Hematopoietic multipotent progenitor cell treated with erythropoietin and hydrocortisone succinate and interleukin-3 and kit ligand, for 17 days (in vitro differentiated cells): ENCODE measurements at regions not wholly inside any gene's neighbourhood (a gene's known extent, or its start where the extent isn't known, plus 50 kb on each side); places are given as distances from the start of the nearest gene placed in this dataset.
"Not testable (repeated sequence)": the region's sequence is repeated elsewhere in the genome, so short reads cannot be mapped to it uniquely, and the experiment has no call there.

Experiments
- DNase-seq: peaks from one replicate; pipeline ENCODE4 v3.0.0-alpha.2; 2015; ENCODE audit warnings: low spot score

DNA sequence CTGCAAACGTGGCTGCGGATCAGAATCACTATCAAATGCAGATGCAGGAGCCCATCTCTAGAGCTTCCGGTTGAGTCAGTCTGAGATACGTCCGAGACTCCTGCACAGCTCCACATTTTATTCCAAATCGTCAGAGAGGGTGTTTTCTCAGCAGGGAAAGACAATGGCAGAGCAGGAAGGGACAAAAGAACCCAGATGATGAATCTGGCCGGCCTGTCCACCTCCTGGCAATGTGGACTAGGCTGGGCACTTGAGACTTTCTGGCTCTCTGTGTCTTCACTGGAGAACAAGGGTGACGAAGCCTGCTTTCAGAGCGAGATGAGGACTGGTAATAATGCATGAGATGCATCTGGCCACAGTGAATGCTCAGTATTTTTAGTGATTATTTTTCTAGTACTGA lies 255.9 kb upstream of the MYT1L start:
- no peak for DNase-seq

DNA sequence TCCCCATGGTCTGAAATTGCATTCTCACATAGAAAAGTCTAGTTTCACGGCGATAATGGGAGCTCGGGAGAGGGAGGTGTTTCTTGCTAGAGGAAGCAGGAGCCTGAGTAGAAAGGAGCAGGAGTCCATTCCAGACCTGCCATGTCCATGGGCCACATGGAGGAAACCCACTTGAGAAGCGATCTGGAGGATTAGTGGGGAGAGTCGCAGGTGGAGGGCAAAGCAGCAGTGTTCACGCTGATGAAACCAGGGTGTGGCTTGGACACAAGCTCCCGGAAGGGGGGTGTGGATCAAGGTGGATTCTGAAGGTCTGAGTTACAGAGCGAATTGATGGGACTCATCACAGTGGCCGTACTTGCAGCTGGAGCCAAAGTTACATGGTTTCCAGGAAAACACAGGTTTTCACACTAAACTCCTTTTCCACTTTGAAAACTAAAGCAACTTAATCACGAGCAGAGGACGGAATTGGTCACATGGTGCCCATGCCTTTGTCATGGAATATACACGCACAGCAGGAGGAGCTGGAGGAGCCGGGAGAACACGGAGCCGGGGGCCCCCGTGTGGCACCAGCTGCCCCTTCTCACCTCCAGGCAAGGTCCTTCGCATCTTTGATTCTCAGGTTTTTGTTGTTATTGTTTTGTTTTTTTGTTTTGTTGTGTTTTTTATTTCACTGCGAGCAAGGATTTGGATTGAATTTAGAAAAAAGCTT lies 255.1 kb upstream of the MYT1L start:
- DNase-seq = no peak

DNA sequence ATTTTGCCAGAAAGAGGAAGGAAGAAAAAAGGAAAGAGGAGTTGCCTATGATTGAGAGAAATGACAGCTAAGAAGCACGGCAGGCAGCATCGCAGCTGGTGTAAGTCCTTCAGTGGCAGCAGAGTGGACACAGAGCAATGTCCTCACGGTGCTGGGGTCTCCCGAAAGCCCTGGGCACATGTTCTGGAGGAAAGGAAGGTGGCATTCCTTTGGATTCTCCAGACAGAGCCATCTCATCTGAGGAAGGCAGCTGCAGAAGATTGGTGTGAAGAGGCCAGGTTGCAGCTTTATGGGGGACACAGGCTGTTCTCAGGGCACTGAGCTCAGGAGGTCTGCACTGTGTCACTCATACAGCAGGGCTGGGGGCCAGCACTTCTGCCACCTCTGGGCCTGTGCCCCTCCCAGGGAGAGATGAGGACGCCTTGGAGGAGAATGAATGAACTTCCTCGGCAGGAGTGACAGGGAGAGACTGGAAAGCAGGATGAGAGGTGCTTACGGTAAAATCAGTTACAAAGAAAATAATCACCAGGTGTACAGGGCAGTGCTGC lies 252.0 kb upstream of the MYT1L start:
- no peak for DNase-seq

DNA sequence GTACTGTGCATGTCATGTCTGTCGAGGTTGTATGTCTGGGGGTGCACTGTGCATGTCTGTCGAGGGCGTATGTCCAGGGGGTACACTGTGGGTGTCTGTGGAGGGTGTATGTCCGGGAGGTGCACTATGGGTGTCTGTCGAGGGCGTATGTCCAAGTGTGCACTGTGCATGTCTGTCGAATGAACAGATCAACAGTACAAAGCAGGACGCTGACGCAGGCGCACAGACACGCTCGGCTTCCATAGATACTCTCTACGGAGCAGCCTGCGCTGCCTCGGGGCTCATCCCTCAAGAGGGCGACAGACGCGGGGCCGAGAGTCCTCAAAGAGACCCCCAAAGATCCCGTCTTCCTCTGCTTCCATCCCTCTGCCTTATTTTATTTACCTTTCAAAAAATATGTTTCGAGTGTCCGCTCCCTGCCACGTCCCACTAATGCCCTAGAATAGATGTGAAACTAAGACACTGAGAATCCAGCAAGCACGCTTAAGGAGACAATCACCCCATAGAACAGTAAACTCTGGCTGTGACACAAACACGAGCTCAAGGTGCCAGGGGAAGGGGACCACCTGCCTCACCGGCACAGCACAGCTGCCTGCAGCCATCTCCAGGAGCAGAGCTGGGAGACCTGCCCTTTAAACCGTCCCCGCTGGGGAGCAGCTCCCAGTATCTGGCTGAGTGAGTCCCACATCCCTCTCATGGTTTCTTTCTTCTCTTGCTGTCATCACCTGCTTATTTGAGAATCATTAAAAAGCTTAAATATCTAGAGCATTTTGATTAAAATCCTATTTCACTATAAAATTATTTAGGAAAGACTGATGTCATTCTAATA lies 250.5 kb upstream of the MYT1L start:
- no peak for DNase-seq

DNA sequence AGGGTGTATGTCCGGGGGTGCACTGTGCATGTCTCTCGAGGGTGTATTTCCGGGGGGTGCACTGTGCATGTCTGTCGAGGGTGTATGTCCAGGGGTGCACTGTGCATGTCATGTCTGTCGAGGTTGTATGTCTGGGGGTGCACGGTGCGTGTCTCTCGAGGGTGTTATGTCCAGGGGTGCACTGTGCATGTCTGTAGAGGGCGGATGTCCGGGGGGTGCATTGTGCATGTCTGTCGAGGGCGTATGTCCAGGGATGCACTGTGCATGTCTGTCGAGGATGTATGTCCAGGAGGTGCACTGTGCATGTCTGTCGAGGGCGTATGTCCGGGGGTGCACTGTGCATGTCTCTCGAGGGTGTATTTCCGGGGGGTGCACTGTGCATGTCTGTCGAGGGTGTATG lies 249.8 kb upstream of the MYT1L start:
- DNase-seq = not testable (repeated sequence)

DNA sequence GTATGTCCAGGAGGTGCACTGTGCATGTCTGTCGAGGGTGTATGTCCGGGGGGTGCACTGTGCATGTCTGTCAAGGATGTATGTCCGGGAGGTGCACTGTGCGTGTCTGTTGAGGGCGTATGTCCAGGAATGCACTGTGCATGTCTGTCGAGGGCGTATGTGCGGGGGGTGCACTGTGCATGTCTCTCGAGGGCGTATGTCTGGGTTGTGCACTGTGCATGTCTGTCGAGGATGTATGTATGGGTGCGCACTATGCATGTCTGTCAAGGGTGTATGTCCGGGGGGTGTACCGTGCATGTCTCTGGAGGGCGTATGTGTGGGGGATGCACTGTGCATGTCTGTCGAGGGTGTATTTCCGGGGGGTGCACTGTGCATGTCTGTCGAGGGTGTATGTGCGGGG lies 249.3 kb upstream of the MYT1L start:
- DNase-seq = no peak

DNA sequence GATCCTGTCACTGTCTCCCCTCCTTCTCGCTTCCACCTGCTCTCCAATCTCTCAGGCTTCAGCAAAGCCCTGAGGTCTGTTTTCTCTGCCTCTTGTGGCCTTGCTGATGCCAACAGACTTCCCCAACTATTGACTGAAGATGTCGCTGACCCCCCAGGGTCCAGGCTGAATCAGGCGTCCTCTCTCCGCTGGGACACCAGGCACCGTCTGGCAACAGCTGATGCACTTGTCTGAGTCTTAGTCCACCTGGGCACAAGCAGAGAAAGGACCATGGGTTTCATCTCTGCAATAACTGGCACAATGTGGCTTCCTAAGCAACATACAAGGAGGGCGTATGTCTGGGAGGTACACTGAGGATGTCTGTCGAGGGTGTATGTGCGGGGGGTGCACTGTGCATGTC lies 248.7 kb upstream of the MYT1L start:
- no peak for DNase-seq

DNA sequence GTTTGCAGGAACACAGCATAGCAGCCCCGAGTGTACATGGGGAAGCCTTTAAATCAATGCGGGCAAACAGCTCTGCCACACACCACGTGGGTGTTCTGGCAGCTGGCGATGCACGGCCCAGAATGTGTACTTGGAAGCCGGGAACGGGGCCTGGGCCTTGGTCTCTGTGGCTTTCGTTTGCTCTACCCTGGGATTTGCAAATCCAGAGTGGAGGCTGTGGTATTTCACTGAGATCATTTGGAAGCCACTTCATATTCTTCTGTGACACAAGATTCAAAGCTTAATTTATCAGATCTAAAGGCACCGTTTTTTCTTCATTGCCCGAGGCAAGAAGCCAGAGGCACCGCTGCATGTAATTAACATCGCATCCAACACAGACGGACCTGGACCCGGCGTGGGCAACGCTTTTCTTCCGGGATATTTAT lies 246.3 kb upstream of the MYT1L start:
- no peak for DNase-seq

DNA sequence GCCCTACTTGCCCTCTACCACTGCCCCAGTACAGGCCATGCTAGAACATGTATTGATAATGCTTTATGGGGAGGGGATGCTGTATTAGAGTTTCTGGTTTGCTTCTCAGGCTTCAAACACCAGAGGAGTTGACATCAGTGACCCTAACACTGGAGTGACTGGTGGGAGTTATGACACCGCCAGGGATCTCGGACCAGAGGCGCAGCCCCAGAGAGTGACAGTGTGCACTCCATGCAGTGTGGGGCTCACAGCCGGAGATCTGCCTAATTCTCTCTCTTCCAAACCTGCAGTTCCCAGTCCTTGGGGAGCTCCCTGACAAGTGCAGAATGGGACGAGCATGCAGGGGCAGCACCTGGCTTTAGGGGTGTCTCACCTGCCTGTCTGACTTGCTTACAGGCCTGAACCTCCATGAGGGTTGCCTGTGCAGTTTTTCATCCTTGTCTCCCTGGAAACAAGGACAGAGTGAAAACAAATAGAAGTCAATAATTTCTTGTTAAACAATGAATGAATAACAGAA lies 244.9 kb upstream of the MYT1L start:
- DNase-seq = no peak

DNA sequence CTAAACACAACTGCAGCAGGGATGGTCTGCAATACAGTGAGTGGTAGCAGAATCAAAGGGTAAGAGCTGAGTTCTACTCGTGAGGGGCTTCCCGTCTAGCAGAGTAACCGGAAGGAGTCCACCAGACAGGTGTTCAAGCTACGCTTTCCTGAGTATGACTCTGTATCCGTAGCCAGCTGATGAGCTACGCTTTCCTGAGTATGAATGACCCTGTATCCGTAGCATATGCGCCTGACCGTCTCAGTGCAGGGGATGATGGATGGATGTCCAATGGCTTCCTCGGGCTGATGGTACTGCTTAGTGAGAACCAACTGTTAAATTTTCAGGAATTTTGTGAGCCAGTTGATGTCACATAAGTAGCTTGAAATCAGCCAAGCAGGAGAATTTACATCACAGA lies 244.1 kb upstream of the MYT1L start:
- DNase-seq = no peak

DNA sequence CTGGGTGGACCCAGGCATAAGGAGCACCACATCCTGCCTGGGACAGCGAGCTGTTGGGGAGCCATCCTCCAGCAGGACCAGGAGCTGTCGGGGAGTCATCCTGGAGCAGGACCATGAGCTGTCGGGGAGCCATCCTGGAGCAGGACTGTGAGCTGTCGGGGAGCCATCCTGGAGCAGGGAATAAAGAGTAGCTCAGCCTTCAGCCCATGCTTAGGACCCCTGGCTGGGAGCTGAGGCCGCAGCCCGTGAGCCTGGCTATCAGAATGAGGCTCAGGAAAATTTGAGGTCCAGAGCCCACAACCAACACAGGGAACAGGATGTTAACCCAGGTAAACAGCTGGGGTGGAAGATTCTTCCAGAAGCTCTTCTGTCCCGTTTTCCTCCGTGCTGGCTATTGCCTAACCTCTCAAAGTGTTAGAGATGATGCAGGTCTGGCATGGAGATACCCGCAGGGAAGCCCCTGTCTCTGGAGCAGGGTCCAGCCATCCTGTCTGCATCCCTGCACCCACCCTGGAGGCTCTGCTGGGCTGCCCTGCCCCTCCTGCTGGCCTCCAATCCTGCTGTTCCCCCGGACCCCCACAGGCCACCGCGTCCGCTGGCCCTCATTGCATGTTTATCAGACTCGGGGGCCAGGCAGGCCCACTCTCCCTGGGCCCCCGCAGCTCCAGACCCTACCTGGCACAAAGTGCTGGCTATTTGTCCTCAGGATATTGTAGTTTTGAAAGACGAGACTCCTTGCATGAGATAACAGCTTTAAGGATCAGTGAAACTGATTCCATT lies 243.5 kb upstream of the MYT1L start:
- DNase-seq = no peak

DNA sequence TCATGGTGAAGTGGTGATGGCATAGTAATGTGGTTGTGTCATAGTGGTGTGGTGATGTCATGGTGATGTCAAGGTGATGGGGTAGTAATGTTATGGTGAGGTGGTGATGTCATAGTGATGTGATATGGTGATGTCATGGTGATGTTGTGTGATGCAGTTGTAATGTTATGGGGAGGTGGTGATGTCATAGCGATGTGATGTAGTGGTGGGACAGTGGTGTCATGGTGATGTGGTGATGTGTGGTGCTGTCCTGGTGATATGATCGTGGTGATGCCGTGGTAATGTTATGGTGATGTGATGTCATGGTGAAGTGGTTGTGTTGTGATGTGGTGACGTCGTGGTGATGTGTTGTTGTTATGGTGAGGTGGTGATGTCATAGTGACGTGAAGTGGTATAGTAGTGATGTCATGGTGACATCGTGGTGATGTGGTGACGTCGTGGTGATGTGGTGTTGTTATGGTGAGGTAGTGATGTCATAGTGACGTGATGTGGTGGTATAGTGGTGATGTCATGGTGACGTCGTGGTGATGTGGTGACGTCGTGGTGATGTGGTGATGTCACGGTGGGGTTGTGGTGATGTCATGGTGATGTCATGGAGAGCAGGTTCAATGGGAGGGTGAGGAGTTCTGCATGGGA lies 242.7 kb upstream of the MYT1L start:
- no peak for DNase-seq

DNA sequence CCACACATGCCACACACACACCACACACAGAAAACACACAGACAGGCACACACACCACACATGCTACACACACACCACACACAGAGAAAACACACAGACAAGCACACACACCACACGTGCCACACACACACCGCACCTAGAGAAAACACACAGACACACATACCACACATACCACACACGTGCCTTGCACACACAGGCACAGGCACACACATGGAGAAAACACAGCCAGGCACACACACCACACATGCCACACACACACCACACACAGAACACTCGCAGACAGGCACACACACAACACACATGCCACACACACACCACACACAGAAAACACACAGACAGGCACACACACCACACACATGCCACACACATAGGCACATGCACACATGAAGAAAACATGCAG lies 242.1 kb upstream of the MYT1L start:
- no peak for DNase-seq

DNA sequence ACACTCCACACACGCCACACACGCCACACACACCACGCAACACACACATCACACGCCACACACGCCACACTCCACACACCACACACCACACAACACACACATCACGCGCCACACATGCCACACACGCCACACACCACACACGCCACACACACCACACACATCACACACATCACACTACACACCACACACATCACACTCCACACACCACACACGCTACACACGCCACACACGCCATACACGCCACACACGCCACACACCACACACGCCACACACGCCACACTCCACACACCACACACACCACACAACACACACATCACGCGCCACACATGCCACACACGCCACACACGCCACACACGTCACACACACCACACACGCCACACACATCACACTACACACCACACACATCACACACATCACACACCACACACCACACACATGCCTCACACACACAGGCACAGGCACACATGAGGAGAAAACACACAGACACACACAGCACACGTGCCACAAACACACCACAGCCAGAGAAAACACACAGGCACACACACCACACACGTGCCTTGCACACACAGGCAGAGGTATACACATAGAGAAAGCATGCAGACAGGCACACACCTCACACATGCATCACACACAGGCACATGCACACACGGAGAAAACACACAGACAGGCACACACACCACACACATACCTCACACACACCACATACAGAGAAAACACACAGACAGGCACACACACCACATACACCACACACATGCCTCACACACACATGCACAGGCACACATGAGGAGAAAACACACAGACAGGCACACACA lies 241.5 kb upstream of the MYT1L start:
- DNase-seq = no peak

DNA sequence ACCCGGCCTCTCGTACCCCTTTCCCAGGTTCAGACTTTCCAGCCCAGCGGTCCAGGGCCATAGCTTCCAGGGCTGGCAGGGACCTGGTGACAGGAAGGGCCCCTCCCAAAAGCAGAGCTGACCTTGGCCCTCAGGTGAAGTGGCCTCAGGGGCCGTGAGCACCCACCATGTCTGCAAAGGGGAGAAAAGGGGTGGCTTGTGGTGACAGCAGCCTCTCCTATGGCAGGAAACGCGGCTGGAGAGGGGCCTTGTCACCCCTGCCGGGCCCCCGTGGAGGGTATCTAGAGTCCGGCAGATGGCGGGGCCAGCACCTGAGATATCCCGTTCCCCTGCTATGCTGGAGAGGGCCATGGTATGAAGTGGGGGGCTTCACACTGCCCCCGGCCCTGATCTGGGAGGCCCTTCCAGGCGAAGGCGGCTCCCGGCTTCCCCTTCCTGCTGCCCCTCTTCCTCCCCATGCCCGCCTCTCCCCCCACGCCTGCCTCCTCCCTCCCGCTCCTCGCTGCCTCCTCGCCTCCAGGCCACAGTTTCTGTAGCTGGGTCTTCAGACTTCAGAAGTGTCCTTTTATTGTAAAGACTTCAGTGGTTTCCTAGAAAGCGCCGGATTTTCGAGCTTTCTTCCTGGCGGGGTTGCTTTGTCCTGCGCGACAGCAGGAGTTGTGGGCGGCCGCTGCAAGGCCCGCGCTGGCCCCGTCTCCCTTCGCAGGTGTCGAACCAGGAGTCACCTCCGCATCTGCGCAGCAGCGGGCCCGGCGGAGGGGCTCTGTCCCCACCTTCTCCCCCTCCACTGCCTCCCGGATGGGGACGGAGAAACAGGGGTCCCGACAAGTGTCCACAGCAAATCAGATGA lies 240.5 kb upstream of the MYT1L start:
- DNase-seq = no peak

DNA sequence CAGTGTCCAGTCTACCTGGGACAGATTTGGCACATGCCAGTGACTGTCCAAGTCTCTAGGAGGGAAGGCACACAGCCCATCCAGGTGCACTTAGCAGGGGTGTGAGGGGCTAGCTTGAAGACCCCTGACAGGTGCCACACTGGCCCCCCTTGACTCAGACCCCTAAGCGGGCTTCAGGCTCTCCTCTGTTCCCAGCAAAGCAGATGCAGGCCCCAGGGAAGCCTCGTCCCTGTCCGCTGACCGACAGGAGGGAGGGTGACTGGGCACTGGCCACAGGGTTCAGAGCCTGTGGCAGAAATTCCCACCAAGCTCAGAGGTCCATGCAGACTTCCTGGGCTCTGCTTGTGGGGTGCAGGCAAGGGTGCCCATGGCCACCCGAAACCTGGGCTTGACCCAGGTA lies 239.8 kb upstream of the MYT1L start:
- DNase-seq = no peak

DNA sequence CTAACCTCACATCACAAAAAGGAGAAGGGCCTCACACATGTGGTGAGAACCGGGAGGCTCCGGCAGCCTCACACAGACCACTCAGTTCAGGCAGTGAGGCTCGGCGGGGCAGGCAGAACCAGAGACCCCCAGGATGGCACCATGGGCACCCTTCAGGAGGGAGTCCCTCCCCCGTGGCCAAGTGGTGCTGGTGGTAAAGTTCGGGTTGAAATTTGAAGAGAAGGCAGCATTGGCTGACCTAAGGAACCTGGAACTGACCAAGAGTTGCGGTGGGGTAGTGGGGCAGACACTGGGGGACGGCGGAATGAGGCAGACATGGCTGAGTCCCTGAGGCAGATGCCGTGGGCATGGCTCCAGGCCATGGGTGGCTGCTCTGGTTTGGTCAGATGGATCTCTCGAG lies 239.3 kb upstream of the MYT1L start:
- no peak for DNase-seq

DNA sequence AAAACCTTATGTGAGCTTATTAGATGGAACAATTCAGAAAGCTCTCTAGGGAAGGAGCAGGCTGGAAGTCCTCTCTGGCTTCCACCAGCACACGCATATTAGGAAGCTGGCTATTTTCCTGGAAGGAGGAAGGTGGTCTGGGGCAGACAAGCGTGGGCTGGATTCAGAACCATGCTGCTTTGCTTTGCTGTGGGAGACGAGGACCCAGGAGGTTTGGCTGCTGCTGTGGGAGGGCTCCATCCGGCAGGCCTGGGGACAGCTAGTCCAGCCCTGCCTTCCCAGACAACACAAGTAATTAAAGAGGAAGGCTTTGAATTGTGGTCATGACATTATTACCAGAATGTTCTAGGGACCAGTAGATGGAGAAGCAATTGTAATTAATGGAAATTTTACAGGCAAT lies 238.8 kb upstream of the MYT1L start:
- DNase-seq = no peak

DNA sequence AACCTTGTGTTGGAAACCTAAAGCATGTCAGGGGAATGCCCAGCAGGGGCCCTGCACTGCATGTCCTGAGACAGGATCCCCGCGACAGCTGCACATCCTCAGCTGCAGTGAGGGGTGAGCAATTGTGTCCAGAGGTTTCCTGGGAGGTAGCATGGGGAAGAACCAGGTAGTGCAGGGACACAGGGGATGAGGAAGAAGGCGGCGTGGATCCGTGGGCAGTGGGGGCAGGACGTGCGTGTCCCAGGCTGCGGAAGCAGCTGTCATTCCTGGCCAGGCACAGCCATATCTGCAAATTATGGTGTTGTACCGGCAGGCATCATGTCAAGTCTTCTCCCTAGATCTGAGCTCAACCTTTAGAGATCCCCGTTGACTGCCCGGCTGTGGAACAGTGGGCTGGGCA lies 238.2 kb upstream of the MYT1L start:
- DNase-seq = no peak

DNA sequence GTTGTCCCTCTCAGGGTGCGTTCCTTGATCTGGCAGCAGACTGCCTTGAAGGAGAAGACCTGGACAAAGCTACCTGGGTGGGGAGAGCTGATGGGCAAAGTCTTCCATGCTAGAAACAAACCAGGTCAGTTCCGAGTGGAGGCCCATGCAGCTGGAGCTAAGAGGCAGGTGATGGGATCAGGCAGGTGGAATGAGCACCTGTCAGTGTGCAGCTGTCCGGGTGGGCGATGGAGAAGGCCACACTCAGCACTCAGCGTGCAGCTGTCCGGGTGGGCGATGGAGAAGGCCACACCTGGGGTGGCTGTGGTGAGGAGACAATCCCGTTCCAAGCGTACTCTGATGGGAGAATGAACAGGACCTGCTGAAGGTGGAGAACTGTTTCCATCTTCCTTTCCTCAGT lies 237.3 kb upstream of the MYT1L start:
- no peak for DNase-seq
